OCI-LY1 (cell line): ENCODE measurements at regions not wholly inside any gene's neighbourhood (a gene's known extent, or its start where the extent isn't known, plus 50 kb on each side); places are given as distances from the start of the nearest gene placed in this dataset.

Experiments used
- H2AFZ ChIP-seq: fragments of 200-600 bp; sonication (generic), shearing (Covaris generic); 2 replicates; pipeline ENCODE4 v1.6.0; 2014; ENCODE audit warnings: antibody characterized with exemption, mild to moderate bottlenecking, low read length
- H3F3A ChIP-seq: fragments of 200-600 bp; sonication (generic), shearing (Covaris generic); 2 replicates; pipeline ENCODE4 v1.6.0; 2014; ENCODE audit warnings: mild to moderate bottlenecking, antibody characterized with exemption, low read length, moderate library complexity; ENCODE audit not compliant: insufficient read depth
- H3K27ac ChIP-seq: fragments of 200-600 bp; sonication (generic); 2 replicates; pipeline ENCODE4 v1.5.1; 2014; ENCODE audit warnings: low read length, mixed run types, mild to moderate bottlenecking, low read depth; ENCODE audit not compliant: poor library complexity, severe bottlenecking
- H3K27me3 ChIP-seq: fragments of 200-600 bp; sonication (generic); 2 replicates; pipeline ENCODE4 v1.6.0; 2014; ENCODE audit warnings: antibody characterized with exemption, mild to moderate bottlenecking, low read length, moderate library complexity; ENCODE audit not compliant: insufficient read depth
- H3K36me3 ChIP-seq: fragments of 200-600 bp; sonication (generic); 2 replicates; pipeline ENCODE4 v1.6.1; 2014; ENCODE audit warnings: mild to moderate bottlenecking, antibody characterized with exemption, low read length, moderate library complexity, mixed read lengths; ENCODE audit not compliant: insufficient read depth
- H3K4me1 ChIP-seq: fragments of 200-600 bp; sonication (generic); 2 replicates; pipeline ENCODE4 v1.5.1; 2014; ENCODE audit warnings: mild to moderate bottlenecking, low read length, moderate library complexity; ENCODE audit not compliant: insufficient read depth, severe bottlenecking
- H3K4me2 ChIP-seq: fragments of 200-600 bp; sonication (generic), shearing (Covaris generic); 2 replicates; pipeline ENCODE4 v1.6.1; 2014; ENCODE audit warnings: low read length
- H3K4me3 ChIP-seq: fragments of 200-600 bp; sonication (generic); 2 replicates; pipeline ENCODE4 v1.5.1; 2014; ENCODE audit warnings: low read length, low read depth, mild to moderate bottlenecking, mixed read lengths; ENCODE audit not compliant: poor library complexity, severe bottlenecking
- H3K79me2 ChIP-seq: fragments of 200-600 bp; shearing (Covaris generic); 2 replicates; pipeline ENCODE4 v1.6.1; 2016; ENCODE audit warnings: mixed run types, low read length, mixed read lengths; ENCODE audit not compliant: insufficient read depth
- H3K9ac ChIP-seq: fragments of 200-600 bp; sonication (generic), shearing (Covaris generic); 2 replicates; pipeline ENCODE4 v1.6.1; 2014; ENCODE audit warnings: mild to moderate bottlenecking, low read length, mixed read lengths
- H3K9me2 ChIP-seq: fragments of 200-600 bp; sonication (generic), shearing (Covaris generic); 2 replicates; pipeline ENCODE4 v1.6.1; 2014; ENCODE audit warnings: low read depth, mild to moderate bottlenecking, low read length, mixed read lengths
- H3K9me3 ChIP-seq: fragments of 200-600 bp; shearing (Covaris generic); 2 replicates; pipeline ENCODE4 v1.6.1; 2014; ENCODE audit warnings: low read length, mixed read lengths
- H4K20me1 ChIP-seq: fragments of 200-600 bp; sonication (generic), shearing (Covaris generic); 2 replicates; pipeline ENCODE4 v1.6.0; 2016; ENCODE audit warnings: mild to moderate bottlenecking, low read length; ENCODE audit not compliant: insufficient read depth
- EZH2 ChIP-seq: fragments of 200-600 bp; sonication (generic), shearing (Covaris generic); IDR thresholded peaks from 2 replicates; pipeline ENCODE4 v1.8.0; 2017; ENCODE audit warnings: borderline replicate concordance, mixed run types, mild to moderate bottlenecking, antibody characterized with exemption, low read length, moderate library complexity, mixed read lengths
- TF ChIP-seq, protein P1 (sequence below): fragments of 200-600 bp; sonication (generic), shearing (Covaris generic); IDR thresholded peaks from 2 replicates; pipeline ENCODE4 v1.5.1; 2017; ENCODE audit warnings: mild to moderate bottlenecking, antibody characterized with exemption, low read length, moderate library complexity, mixed read lengths

DNA sequence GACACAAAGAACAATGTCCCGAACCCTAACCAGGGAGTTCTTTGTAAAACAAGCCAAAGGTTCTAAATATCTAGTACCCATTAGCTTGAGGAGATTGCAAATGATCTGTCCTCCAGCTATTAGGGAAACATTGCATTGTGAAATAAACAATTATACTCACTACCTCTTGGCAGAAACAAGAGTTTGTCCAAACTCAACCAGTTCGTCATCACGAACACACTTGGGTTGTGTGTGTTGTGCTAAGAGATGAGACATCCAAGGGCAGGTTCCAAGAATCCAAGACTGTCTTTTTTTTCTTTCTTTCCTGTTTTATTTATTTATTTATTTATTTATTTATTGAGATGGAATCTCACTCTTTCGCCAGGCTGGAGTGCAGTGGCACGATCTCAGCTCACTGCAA lies 793.1 kb upstream of the AUTS2 start:
- Histone ChIP-seq H3K36me3 (no peaks in the 10 kb centered on the region; the same call in 1 of the 2 replicates), H2AFZ (no peak overlapping the region), H3K4me3 (no peak overlapping the region), H3K9ac (no peak overlapping the region), H3F3A (no peaks in the 10 kb centered on the region), H3K4me2 (no peak overlapping the region), H3K27me3 (no peaks in the 10 kb centered on the region), H3K79me2 (no peaks in the 10 kb centered on the region), H3K27ac (no peak overlapping the region), H3K4me1 (no peaks in the 10 kb centered on the region), H4K20me1 (no peaks in the 10 kb centered on the region), H3K9me2 (no peaks in the 10 kb centered on the region), H3K9me3 (no peaks in the 10 kb centered on the region)
- TF ChIP-seq, protein P1, sequence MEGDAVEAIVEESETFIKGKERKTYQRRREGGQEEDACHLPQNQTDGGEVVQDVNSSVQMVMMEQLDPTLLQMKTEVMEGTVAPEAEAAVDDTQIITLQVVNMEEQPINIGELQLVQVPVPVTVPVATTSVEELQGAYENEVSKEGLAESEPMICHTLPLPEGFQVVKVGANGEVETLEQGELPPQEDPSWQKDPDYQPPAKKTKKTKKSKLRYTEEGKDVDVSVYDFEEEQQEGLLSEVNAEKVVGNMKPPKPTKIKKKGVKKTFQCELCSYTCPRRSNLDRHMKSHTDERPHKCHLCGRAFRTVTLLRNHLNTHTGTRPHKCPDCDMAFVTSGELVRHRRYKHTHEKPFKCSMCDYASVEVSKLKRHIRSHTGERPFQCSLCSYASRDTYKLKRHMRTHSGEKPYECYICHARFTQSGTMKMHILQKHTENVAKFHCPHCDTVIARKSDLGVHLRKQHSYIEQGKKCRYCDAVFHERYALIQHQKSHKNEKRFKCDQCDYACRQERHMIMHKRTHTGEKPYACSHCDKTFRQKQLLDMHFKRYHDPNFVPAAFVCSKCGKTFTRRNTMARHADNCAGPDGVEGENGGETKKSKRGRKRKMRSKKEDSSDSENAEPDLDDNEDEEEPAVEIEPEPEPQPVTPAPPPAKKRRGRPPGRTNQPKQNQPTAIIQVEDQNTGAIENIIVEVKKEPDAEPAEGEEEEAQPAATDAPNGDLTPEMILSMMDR = no peak
- TF ChIP-seq EZH2 = no peak

DNA sequence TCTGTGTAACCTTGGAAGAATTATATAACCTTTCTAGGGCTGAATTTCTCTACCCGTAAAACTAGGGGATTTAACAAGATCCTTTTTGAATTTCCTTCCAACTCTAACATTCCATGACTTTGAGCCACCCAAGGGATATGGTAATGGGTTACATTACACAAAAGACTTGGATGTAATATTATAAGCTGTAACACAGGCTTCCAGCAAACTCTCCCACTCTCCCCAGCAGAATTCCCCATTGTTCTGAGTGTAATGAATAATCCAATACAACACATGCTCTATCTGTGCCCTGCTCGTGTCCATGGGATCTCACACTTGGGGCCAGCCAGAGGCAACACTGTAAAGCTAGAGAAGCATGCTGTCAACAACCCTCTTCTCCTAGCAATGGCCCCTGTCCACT lies 790.6 kb upstream of the AUTS2 start:
- no peaks in the 10 kb centered on the region for H3F3A ChIP-seq
- no peaks in the 10 kb centered on the region for H3K9me2 ChIP-seq
- no peaks in the 10 kb centered on the region for H4K20me1 ChIP-seq
- H3K36me3 ChIP-seq = no peaks in the 10 kb centered on the region; the same call in 1 of the 2 replicates
- H3K4me3 ChIP-seq = no peak overlapping the region
- no peak overlapping the region for H3K4me2 ChIP-seq
- no peaks in the 10 kb centered on the region for H3K4me1 ChIP-seq
- H3K9me3 ChIP-seq = no peaks in the 10 kb centered on the region
- H3K27ac ChIP-seq = no peak overlapping the region
- no peak for TF ChIP-seq EZH2
- TF ChIP-seq, protein P1 = no peak
- no peaks in the 10 kb centered on the region for H3K79me2 ChIP-seq
- H2AFZ ChIP-seq = no peak overlapping the region
- no peaks in the 10 kb centered on the region for H3K27me3 ChIP-seq
- H3K9ac ChIP-seq = no peak overlapping the region

DNA sequence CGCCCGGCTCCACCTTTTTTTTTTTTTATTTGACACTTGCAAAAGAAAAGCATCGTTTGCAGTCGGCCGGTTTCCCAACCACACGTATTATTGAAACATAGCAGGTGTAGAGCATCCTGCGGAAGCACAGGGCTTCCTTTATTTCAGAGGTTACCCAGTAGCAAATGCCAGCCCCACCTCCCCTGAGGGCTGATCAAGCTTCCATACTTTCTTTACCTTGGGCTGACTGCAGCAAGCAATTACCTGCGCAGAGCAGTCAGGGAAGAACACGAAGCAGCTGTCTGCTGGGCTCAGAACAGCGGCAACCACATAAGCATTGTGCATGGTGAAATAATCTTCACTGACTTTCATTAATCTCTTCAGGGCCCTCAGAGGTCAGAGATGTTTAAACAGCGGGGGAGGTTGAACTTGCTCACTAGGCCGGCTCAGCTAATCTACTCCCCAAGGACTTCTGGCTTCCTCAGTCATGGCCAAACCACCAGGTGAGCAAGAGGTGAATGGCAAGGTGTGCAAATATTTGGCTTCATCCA lies 784.7 kb upstream of the AUTS2 start:
- no peak overlapping the region for H3K4me2 ChIP-seq
- H3K36me3 ChIP-seq = no peaks in the 10 kb centered on the region
- H4K20me1 ChIP-seq = no peaks in the 10 kb centered on the region
- H3K79me2 ChIP-seq = no peaks in the 10 kb centered on the region
- no peak overlapping the region for H3K9ac ChIP-seq
- H3K9me2 ChIP-seq = no peaks in the 10 kb centered on the region
- TF ChIP-seq, protein P1 = no peak
- TF ChIP-seq EZH2 = no peak
- no peak overlapping the region for H2AFZ ChIP-seq
- no peak overlapping the region for H3K4me3 ChIP-seq
- H3K9me3 ChIP-seq = no peaks in the 10 kb centered on the region
- no peak overlapping the region for H3K27ac ChIP-seq
- H3K27me3 ChIP-seq = peaks cover 7% of the 10 kb centered on the region; the same call in 1 of the 2 replicates
- no peaks in the 10 kb centered on the region for H3K4me1 ChIP-seq
- no peaks in the 10 kb centered on the region for H3F3A ChIP-seq
